HG03025 (cell line): ENCODE measurements at regions not wholly inside any gene's neighbourhood (a gene's known extent, or its start where the extent isn't known, plus 50 kb on each side); places are given as distances from the start of the nearest gene placed in this dataset.

ENCODE experiments used
- ATAC-seq: cut with Tn5 transposase; IDR thresholded peaks from one replicate; pipeline ENCODE4 v1.9.1; 2021; ENCODE audit warnings: mild to moderate bottlenecking, moderate library complexity; ENCODE audit not compliant: unreplicated experiment, low FRiP score

- no peak for ATAC-seq
These were observed 78.9 kb downstream of the EMP1 start for GRCh38 chr12:13275241-13276085.

GRCh38 chr12:13273850-13274249 lies 77.3 kb downstream of the EMP1 start:
- no peak for ATAC-seq

- ATAC-seq: no peak
These were observed 76.6 kb downstream of the EMP1 start for GRCh38 chr12:13273097-13273496.

DNA sequence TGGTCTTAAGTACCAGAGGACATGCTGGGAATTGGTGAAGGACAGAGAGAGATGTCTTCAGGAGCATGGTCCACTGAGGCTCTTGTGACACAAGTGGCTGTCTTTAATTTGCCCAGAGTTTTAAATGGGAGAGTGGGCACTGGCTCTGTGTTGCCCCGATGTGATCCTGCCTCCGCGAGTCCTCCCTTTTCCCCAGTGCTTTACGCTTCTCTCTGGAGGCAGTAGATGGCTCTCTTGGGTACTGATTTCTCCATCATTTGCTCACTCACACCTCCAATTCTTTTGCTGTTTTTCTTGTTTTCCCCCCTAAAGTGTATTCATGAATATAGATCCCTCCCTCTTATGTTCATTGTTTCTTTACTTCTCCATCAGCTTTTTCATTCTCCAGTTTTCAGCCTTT lies 74.3 kb downstream of the EMP1 start:
- no peak for ATAC-seq
